GM12892 (cell line): ENCODE measurements at regions not wholly inside any gene's neighbourhood (a gene's known extent, or its start where the extent isn't known, plus 50 kb on each side); places are given as distances from the start of the nearest gene placed in this dataset.

Source experiments
- POLR2A ChIP-seq: IDR thresholded peaks from 2 replicates; pipeline ENCODE4 v1.6.1; 2011; ENCODE audit warnings: low read depth, low read length, control low read depth
- POLR2AphosphoS5 ChIP-seq: IDR thresholded peaks from 2 replicates; pipeline ENCODE4 v1.6.1; 2011; ENCODE audit warnings: low read depth, low read length, control low read depth
- TAF1 ChIP-seq: IDR thresholded peaks from 2 replicates; pipeline ENCODE4 v1.6.1; 2011; ENCODE audit warnings: low read depth, mild to moderate bottlenecking, control low read depth, low read length, borderline replicate concordance

DNA sequence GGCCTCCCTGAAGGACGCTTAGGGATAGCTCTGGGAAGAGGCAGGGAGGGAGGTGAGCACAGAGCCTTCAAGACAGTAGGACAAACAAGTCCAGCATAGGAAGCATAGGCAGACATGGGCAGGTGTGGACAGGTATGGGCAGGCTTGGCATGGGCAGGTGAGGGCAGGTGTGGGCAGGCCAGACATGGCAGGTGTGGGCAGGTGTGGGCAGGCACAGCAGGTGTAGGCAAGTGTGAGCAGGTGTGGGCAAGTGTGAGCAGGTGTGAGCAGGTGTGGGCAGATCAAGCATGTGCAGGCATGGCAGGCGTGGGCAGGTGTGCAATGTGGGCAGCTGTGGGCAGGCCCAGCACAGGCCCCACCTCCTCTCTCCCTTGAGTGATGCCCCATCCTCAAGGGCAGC, 148.8 kb upstream of the ZMIZ1 start:
- TF ChIP-seq POLR2AphosphoS5 (no peak), POLR2A (no peak), TAF1 (no peak)
